HEK293 (cell line): ENCODE measurements at regions not wholly inside any gene's neighbourhood (a gene's known extent, or its start where the extent isn't known, plus 50 kb on each side); places are given as distances from the start of the nearest gene placed in this dataset.

Source experiments
- CTCF ChIA-PET: fragments of 350-600 bp; formaldehyde crosslinking; extraction: SDS; loops from one replicate; lab custom pipeline; 2021; ENCODE audit warnings: antibody characterized with exemption; lab: Yijun Ruan, JAX
- POLR2A ChIA-PET: fragments of 300-600 bp; formaldehyde crosslinking; extraction: SDS; loops from one replicate; lab custom pipeline; 2020; ENCODE audit warnings: antibody characterized with exemption, inconsistent platforms; lab: Yijun Ruan, JAX
- H3K27ac ChIP-seq: fragments of 200-500 bp; sonication (Bioruptor generic); 2 replicates; pipeline ENCODE4 v1.5.1; 2014; ENCODE audit warnings: low read depth, low read length, control low read depth, inconsistent platforms; ENCODE audit errors: extremely low read depth
- H3K36me3 ChIP-seq, 2 experiments: fragments of 200-500 bp in 1 of 2; sonication (Bioruptor generic) in 1 of 2; 1 replicate in 1 of 2; 2 replicates in 1 of 2; pipeline ENCODE4 v1.5.1; 2014 to 2017; ENCODE audit warnings: inconsistent platforms in 2 of 2, low read length in 2 of 2; ENCODE audit not compliant: control insufficient read depth in 2 of 2, insufficient read depth in 1 of 2
- H3K4me1 ChIP-seq: fragments of 200-500 bp; sonication (Bioruptor generic); 2 replicates; pipeline ENCODE4 v1.5.1; 2014; ENCODE audit warnings: mild to moderate bottlenecking, low read length, inconsistent platforms; ENCODE audit not compliant: control insufficient read depth, insufficient read depth
- H3K4me3 ChIP-seq: 2 replicates; pipeline ENCODE4 v1.5.1; 2011; ENCODE audit warnings: low read depth, mild to moderate bottlenecking, control low read depth, low read length, moderate library complexity
- H3K9me3 ChIP-seq: fragments of 200-500 bp; sonication (Bioruptor generic); 2 replicates; pipeline ENCODE4 v1.5.1; 2014; ENCODE audit warnings: low read depth, low read length, inconsistent platforms; ENCODE audit not compliant: control insufficient read depth, insufficient read depth
- ATF2 ChIP-seq: fragments of 450-650 bp; formaldehyde crosslinking; IDR thresholded peaks from 2 replicates; pipeline ENCODE4 v1.5.1; 2016; ENCODE audit warnings: missing biosample characterization, missing genetic modification characterization, low read depth
- EGR2 ChIP-seq: fragments of 450-650 bp; formaldehyde crosslinking; IDR thresholded peaks from 2 replicates; pipeline ENCODE4 v1.5.1; 2016; ENCODE audit warnings: low read depth, missing biosample characterization, missing genetic modification characterization
- GFI1B ChIP-seq: fragments of 450-650 bp; formaldehyde crosslinking; IDR thresholded peaks from 2 replicates; pipeline ENCODE4 v1.5.1; 2016; ENCODE audit warnings: missing biosample characterization, missing genetic modification characterization
- HOXC10 ChIP-seq: sonication (generic); formaldehyde crosslinking; IDR thresholded peaks from 2 replicates; pipeline ENCODE4 v1.8.1; 2023; ENCODE audit warnings: mild to moderate bottlenecking, missing genetic modification reagents
- INSM2 ChIP-seq: fragments of 450-650 bp; formaldehyde crosslinking; IDR thresholded peaks from 2 replicates; pipeline ENCODE4 v1.5.1; 2016; ENCODE audit warnings: missing biosample characterization, missing genetic modification characterization
- KLF7 ChIP-seq: fragments of 450-650 bp; formaldehyde crosslinking; IDR thresholded peaks from 2 replicates; pipeline ENCODE4 v1.5.1; 2016; ENCODE audit warnings: missing biosample characterization, missing genetic modification characterization, borderline replicate concordance
- OVOL3 ChIP-seq: fragments of 450-650 bp; formaldehyde crosslinking; IDR thresholded peaks from 2 replicates; pipeline ENCODE4 v1.5.1; 2016; ENCODE audit warnings: missing biosample characterization, missing genetic modification characterization
- ZBTB17 ChIP-seq: fragments of 450-650 bp; formaldehyde crosslinking; IDR thresholded peaks from 2 replicates; pipeline ENCODE4 v1.5.1; 2016; ENCODE audit warnings: missing biosample characterization, missing genetic modification characterization
- ZBTB21 ChIP-seq: fragments of 450-650 bp; formaldehyde crosslinking; IDR thresholded peaks from 2 replicates; pipeline ENCODE4 v1.5.1; 2017; ENCODE audit warnings: missing biosample characterization, missing genetic modification characterization
- ZBTB48 ChIP-seq: fragments of 450-650 bp; formaldehyde crosslinking; IDR thresholded peaks from 2 replicates; pipeline ENCODE4 v1.5.1; 2016; ENCODE audit warnings: missing biosample characterization, missing genetic modification characterization
- ZNF10 ChIP-seq: fragments of 450-650 bp; formaldehyde crosslinking; IDR thresholded peaks from 2 replicates; pipeline ENCODE4 v1.5.1; 2017; ENCODE audit warnings: missing biosample characterization, missing genetic modification characterization
- ZNF184 ChIP-seq: fragments of 450-650 bp; IDR thresholded peaks from 2 replicates; pipeline ENCODE4 v1.5.1; 2018; ENCODE audit warnings: missing biosample characterization, mild to moderate bottlenecking, missing genetic modification characterization
- ZNF239 ChIP-seq: fragments of 450-650 bp; formaldehyde crosslinking; IDR thresholded peaks from 2 replicates; pipeline ENCODE4 v1.5.1; 2016; ENCODE audit warnings: missing biosample characterization, missing genetic modification characterization
- ZNF24 ChIP-seq: fragments of 450-650 bp; formaldehyde crosslinking; IDR thresholded peaks from 2 replicates; pipeline ENCODE4 v1.5.1; 2016; ENCODE audit warnings: missing biosample characterization, missing genetic modification characterization
- ZNF311 ChIP-seq: fragments of 450-650 bp; formaldehyde crosslinking; IDR thresholded peaks from 2 replicates; pipeline ENCODE4 v1.5.1; 2017; ENCODE audit warnings: missing biosample characterization, missing genetic modification characterization, borderline replicate concordance
- ZNF391 ChIP-seq: fragments of 450-650 bp; formaldehyde crosslinking; IDR thresholded peaks from 2 replicates; pipeline ENCODE4 v1.5.1; 2016; ENCODE audit warnings: low read depth, missing biosample characterization, missing genetic modification characterization, borderline replicate concordance
- ZNF596 ChIP-seq: fragments of 450-650 bp; IDR thresholded peaks from 2 replicates; pipeline ENCODE4 v1.5.0; 2018; ENCODE audit warnings: missing biosample characterization, mild to moderate bottlenecking, missing genetic modification characterization, moderate library complexity
- ZNF660 ChIP-seq: fragments of 450-650 bp; IDR thresholded peaks from 2 replicates; pipeline ENCODE4 v1.5.1; 2018; ENCODE audit warnings: missing biosample characterization, mild to moderate bottlenecking, missing genetic modification characterization
- ZNF677 ChIP-seq: fragments of 450-650 bp; IDR thresholded peaks from 2 replicates; pipeline ENCODE4 v1.5.0; 2018; ENCODE audit warnings: missing biosample characterization, mild to moderate bottlenecking, missing genetic modification characterization, moderate library complexity
- ZNF76 ChIP-seq: fragments of 450-650 bp; formaldehyde crosslinking; IDR thresholded peaks from 2 replicates; pipeline ENCODE4; 2016; ENCODE audit warnings: low read depth, missing biosample characterization, missing genetic modification characterization, borderline replicate concordance
- ZNF791 ChIP-seq: fragments of 450-650 bp; formaldehyde crosslinking; IDR thresholded peaks from 2 replicates; pipeline ENCODE4 v1.5.1; 2016; ENCODE audit warnings: missing biosample characterization, missing genetic modification characterization
- ZSCAN5A ChIP-seq: fragments of 450-650 bp; formaldehyde crosslinking; IDR thresholded peaks from 2 replicates; pipeline ENCODE4 v1.5.1; 2016; ENCODE audit warnings: missing biosample characterization, missing genetic modification characterization
- TF ChIP-seq, protein P1 (sequence below): fragments of 450-650 bp; formaldehyde crosslinking; IDR thresholded peaks from 2 replicates; pipeline ENCODE4 v1.5.1; 2016; ENCODE audit warnings: missing biosample characterization, missing genetic modification characterization
- TF ChIP-seq, protein P2 (sequence below): fragments of 450-650 bp; formaldehyde crosslinking; conservative IDR thresholded peaks from 2 replicates; pipeline ENCODE4 v1.5.1; 2016; ENCODE audit warnings: low read depth, missing biosample characterization, missing genetic modification characterization
- TF ChIP-seq, protein P3 (sequence below): fragments of 450-650 bp; formaldehyde crosslinking; conservative IDR thresholded peaks from 2 replicates; pipeline ENCODE4 v1.5.1; 2016; ENCODE audit warnings: low read depth, missing biosample characterization, missing genetic modification characterization

- Histone ChIP-seq H3K4me3 (no peak overlapping the region), H3K36me3 (no peaks in the 10 kb centered on the region), H3K27ac (no peak overlapping the region), H3K9me3 (no peaks in the 10 kb centered on the region), H3K4me1 (peaks cover 11% of the 10 kb centered on the region)
- ChIA-PET CTCF (interaction anchor here (0.7 to 9.2 kb wide), 9 partner anchors 8 to 877 kb away, joined by 3 to 247 read pairs (median 4); no protein-coding TSS in a partner anchor), POLR2A (interaction anchor here (1.1 to 1.6 kb wide), 5 partner anchors 35 to 188 kb away, joined by 3 to 5 read pairs (median 3); no protein-coding TSS in a partner anchor)
- TF ChIP-seq ZBTB17 (tag by site-specific recombination) (peak; percentile 72), EGR2 (tag by site-specific recombination) (no peak), ZNF596 (tag by site-specific recombination) (peak; percentile 62; the same call in 1 of the 2 replicates), ZSCAN5A (tag by site-specific recombination) (no peak), ZNF391 (tag by site-specific recombination) (peak; percentile 82; the same call in 1 of the 2 replicates), OVOL3 (tag by site-specific recombination) (peak; percentile 82; the same call in 1 of the 2 replicates), ZNF677 (tag by site-specific recombination) (no peak), GFI1B (tag by site-specific recombination) (peak; percentile 93), ZBTB48 (no peak), ZNF10 (tag by site-specific recombination) (peak; percentile 78), ZNF239 (tag by site-specific recombination) (no peak), ZNF184 (tag by site-specific recombination) (no peak; the same call in 1 of the 2 replicates), HOXC10 (CRISPR knock-in tag) (no peak), ZNF791 (no peak), KLF7 (tag by site-specific recombination) (no peak), ZBTB21 (tag by site-specific recombination) (peak; percentile 85), INSM2 (tag by site-specific recombination) (peak; percentile 92), ZNF660 (tag by site-specific recombination) (0 out of 2 replicates have a peak, but pooled peaks have one; percentile 62), ZNF311 (no peak), ATF2 (tag by site-specific recombination) (peak; percentile 87), ZNF76 (tag by site-specific recombination) (no peak), ZNF24 (peak; percentile 86)
- TF ChIP-seq, protein P1, sequence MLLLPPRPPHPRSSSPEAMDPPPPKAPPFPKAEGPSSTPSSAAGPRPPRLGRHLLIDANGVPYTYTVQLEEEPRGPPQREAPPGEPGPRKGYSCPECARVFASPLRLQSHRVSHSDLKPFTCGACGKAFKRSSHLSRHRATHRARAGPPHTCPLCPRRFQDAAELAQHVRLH (tag by site-specific recombination) = peak; percentile 85
- TF ChIP-seq, protein P2, sequence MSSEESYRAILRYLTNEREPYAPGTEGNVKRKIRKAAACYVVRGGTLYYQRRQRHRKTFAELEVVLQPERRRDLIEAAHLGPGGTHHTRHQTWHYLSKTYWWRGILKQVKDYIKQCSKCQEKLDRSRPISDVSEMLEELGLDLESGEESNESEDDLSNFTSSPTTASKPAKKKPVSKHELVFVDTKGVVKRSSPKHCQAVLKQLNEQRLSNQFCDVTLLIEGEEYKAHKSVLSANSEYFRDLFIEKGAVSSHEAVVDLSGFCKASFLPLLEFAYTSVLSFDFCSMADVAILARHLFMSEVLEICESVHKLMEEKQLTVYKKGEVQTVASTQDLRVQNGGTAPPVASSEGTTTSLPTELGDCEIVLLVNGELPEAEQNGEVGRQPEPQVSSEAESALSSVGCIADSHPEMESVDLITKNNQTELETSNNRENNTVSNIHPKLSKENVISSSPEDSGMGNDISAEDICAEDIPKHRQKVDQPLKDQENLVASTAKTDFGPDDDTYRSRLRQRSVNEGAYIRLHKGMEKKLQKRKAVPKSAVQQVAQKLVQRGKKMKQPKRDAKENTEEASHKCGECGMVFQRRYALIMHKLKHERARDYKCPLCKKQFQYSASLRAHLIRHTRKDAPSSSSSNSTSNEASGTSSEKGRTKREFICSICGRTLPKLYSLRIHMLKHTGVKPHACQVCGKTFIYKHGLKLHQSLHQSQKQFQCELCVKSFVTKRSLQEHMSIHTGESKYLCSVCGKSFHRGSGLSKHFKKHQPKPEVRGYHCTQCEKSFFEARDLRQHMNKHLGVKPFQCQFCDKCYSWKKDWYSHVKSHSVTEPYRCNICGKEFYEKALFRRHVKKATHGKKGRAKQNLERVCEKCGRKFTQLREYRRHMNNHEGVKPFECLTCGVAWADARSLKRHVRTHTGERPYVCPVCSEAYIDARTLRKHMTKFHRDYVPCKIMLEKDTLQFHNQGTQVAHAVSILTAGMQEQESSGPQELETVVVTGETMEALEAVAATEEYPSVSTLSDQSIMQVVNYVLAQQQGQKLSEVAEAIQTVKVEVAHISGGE = no peak
- TF ChIP-seq, protein P3, sequence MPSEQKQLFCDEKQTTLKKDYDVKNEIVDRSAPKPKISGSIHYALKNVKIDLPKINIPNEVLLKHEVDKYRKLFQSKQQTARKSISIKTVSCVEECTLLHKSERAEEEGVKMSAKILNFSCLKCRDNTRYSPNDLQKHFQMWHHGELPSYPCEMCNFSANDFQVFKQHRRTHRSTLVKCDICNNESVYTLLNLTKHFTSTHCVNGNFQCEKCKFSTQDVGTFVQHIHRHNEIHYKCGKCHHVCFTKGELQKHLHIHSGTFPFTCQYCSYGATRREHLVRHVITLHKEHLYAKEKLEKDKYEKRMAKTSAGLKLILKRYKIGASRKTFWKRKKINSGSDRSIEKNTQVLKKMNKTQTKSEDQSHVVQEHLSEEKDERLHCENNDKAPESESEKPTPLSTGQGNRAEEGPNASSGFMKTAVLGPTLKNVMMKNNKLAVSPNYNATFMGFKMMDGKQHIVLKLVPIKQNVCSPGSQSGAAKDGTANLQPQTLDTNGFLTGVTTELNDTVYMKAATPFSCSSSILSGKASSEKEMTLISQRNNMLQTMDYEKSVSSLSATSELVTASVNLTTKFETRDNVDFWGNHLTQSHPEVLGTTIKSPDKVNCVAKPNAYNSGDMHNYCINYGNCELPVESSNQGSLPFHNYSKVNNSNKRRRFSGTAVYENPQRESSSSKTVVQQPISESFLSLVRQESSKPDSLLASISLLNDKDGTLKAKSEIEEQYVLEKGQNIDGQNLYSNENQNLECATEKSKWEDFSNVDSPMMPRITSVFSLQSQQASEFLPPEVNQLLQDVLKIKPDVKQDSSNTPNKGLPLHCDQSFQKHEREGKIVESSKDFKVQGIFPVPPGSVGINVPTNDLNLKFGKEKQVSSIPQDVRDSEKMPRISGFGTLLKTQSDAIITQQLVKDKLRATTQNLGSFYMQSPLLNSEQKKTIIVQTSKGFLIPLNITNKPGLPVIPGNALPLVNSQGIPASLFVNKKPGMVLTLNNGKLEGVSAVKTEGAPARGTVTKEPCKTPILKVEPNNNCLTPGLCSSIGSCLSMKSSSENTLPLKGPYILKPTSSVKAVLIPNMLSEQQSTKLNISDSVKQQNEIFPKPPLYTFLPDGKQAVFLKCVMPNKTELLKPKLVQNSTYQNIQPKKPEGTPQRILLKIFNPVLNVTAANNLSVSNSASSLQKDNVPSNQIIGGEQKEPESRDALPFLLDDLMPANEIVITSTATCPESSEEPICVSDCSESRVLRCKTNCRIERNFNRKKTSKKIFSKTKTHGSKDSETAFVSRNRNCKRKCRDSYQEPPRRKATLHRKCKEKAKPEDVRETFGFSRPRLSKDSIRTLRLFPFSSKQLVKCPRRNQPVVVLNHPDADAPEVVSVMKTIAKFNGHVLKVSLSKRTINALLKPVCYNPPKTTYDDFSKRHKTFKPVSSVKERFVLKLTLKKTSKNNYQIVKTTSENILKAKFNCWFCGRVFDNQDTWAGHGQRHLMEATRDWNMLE = peak; percentile 24; the same call in 1 of the 2 replicates
These were observed 103.8 kb upstream of the SLC1A3 start for GRCh38 chr5:36502608-36503007.
